ENCODE measurements at regions not wholly inside any gene's neighbourhood (a gene's known extent, or its start where the extent isn't known, plus 50 kb on each side); places are given as distances from the start of the nearest gene placed in this dataset.

DNA sequence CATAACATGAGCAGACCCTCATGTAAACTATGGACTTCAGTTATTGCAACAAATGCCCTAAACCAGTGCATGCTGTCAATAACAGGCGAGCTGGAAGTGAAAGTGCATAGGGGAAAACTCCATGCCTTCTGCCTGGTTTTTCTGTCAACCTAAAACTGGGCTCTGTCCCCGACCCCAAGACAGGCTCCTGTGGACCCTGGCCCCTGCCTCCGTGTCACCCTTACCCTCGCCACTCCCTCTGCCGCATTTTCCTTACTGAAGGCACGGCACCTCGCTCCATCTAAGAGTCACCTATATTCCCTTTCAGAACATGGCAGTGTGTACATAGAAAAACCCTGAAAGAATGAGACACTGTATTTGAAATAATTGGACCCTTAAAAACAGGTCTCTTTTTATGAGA lies 151.3 kb downstream of the SHANK2 start:
- no peak overlapping the region for H2AFZ ChIP-seq (ENCODE audit: low read depth, low read length)
- no peaks in the 10 kb centered on the region for H3K4me1 ChIP-seq (replicated peaks in 1 of 2; ENCODE audit: control insufficient read depth in 2 of 2, insufficient read depth in 2 of 2, low read length in 2 of 2)
- H3K9me1 ChIP-seq (ENCODE audit: control insufficient read depth, insufficient read depth, low read length), result no peaks in the 10 kb centered on the region
- POLR2A ChIA-PET, result no interaction called here
- H3K36me3 ChIP-seq (ENCODE audit: control insufficient read depth, insufficient read depth, low read length), result no peaks in the 10 kb centered on the region
- no TSS peak for BruUV-seq (replicated peaks)
- H4K20me1 ChIP-seq (replicated peaks; ENCODE audit: control insufficient read depth, insufficient read depth, low read length), result no peaks in the 10 kb centered on the region; the same call in 1 of the 2 replicates
- FAIRE-seq (no peak), DNase-seq (ENCODE audit: extremely low read depth in 1 of 4, low spot score in 3 of 4) (no peak), ATAC-seq (no peak)
- no peaks in the 10 kb centered on the region for H3K9me3 ChIP-seq (replicated peaks; ENCODE audit: control insufficient read depth, insufficient read depth, low read depth, low read length)
- no peak overlapping the region for H3K4me3 ChIP-seq
- no peak overlapping the region for H3K4me2 ChIP-seq (ENCODE audit: insufficient read depth, low read length)
- CTCF ChIA-PET (ENCODE audit: low intra/inter-chr PET ratio), result interaction anchor here (0.7 kb wide), 1 partner anchor 1345 kb away, joined by 3 read pairs; no protein-coding TSS in a partner anchor
- 0% methylated on average over 7 of the region's 7 CpGs for WGBS (ENCODE audit: insufficient coverage, low coverage, missing lambda C conversion rate)
- intact Hi-C loops (cut with micrococcal nuclease) (no loop called here), in situ Hi-C loops (cut with MboI) (no loop called here)
- H3K9ac ChIP-seq (ENCODE audit: insufficient read depth in 1 of 2, low read depth in 2 of 2, low read length in 2 of 2), result no peak overlapping the region
- H3K79me2 ChIP-seq (ENCODE audit: control insufficient read depth, insufficient read depth, low read length), result no peaks in the 10 kb centered on the region
- no peak overlapping the region for H3K27ac ChIP-seq (ENCODE audit: extremely low read depth, low read depth, low read length)
- TF ChIP-seq SREBF2 (CRISPR knock-in tag; IDR thresholded peaks at IDR 0.05), result no peak
- TF ChIP-seq, protein P1, sequence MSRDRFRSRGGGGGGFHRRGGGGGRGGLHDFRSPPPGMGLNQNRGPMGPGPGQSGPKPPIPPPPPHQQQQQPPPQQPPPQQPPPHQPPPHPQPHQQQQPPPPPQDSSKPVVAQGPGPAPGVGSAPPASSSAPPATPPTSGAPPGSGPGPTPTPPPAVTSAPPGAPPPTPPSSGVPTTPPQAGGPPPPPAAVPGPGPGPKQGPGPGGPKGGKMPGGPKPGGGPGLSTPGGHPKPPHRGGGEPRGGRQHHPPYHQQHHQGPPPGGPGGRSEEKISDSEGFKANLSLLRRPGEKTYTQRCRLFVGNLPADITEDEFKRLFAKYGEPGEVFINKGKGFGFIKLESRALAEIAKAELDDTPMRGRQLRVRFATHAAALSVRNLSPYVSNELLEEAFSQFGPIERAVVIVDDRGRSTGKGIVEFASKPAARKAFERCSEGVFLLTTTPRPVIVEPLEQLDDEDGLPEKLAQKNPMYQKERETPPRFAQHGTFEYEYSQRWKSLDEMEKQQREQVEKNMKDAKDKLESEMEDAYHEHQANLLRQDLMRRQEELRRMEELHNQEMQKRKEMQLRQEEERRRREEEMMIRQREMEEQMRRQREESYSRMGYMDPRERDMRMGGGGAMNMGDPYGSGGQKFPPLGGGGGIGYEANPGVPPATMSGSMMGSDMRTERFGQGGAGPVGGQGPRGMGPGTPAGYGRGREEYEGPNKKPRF (IDR thresholded peaks at IDR 0.05; ENCODE audit: low read depth, low read length), result no peak
- TF ChIP-seq RBM39 (optimal IDR thresholded peaks at IDR 0.05; ENCODE audit: low read depth, low read length), result no peak
- no peak for TF ChIP-seq HDAC2 (IDR thresholded peaks at IDR 0.05)
- TF ChIP-seq CTBP1 (IDR thresholded peaks at IDR 0.05; ENCODE audit: borderline replicate concordance), result no peak
- TF ChIP-seq, protein P2, sequence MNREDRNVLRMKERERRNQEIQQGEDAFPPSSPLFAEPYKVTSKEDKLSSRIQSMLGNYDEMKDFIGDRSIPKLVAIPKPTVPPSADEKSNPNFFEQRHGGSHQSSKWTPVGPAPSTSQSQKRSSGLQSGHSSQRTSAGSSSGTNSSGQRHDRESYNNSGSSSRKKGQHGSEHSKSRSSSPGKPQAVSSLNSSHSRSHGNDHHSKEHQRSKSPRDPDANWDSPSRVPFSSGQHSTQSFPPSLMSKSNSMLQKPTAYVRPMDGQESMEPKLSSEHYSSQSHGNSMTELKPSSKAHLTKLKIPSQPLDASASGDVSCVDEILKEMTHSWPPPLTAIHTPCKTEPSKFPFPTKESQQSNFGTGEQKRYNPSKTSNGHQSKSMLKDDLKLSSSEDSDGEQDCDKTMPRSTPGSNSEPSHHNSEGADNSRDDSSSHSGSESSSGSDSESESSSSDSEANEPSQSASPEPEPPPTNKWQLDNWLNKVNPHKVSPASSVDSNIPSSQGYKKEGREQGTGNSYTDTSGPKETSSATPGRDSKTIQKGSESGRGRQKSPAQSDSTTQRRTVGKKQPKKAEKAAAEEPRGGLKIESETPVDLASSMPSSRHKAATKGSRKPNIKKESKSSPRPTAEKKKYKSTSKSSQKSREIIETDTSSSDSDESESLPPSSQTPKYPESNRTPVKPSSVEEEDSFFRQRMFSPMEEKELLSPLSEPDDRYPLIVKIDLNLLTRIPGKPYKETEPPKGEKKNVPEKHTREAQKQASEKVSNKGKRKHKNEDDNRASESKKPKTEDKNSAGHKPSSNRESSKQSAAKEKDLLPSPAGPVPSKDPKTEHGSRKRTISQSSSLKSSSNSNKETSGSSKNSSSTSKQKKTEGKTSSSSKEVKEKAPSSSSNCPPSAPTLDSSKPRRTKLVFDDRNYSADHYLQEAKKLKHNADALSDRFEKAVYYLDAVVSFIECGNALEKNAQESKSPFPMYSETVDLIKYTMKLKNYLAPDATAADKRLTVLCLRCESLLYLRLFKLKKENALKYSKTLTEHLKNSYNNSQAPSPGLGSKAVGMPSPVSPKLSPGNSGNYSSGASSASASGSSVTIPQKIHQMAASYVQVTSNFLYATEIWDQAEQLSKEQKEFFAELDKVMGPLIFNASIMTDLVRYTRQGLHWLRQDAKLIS (CRISPR knock-in tag; IDR thresholded peaks at IDR 0.05), result no peak
- H3K27me3 ChIP-seq (ENCODE audit: control insufficient read depth in 2 of 2, insufficient read depth in 2 of 2, low read length in 2 of 2), result peaks cover 7 to 39% of the 10 kb centered on the region in 2 experiments; a peak in 4 of 5 replicates
